NCI-H2227 (cell line): ENCODE measurements at regions not wholly inside any gene's neighbourhood (a gene's known extent, or its start where the extent isn't known, plus 50 kb on each side); places are given as distances from the start of the nearest gene placed in this dataset.
"Not testable (repeated sequence)": the region's sequence is repeated elsewhere in the genome, so short reads cannot be mapped to it uniquely, and the experiment has no call there.

Experiments used
- DNase-seq: peaks from one replicate; lab custom pipeline; 2025; ENCODE audit not compliant: unreplicated experiment; lab: John Stamatoyannopoulos, UW

DNA sequence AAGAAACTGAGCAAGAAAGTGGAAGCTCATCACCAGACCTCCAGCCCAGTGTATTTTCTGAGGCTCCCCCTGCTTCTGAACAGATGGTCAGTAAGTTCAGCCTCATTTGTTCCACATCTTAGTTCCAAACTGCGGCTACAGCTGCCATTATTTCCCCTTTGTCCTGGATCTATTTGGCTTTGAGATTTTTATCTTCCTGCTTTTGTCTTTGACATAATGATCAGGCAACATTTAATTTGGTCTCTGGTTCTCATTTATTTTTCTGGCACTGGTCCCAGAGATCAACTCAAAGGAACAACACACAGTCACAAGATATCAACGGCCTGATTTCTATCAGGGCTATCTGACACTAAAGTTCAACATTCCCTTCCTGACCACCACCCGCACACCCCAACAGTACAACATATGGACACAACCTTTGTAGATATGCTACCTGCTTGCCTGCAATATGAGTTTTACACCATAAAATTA, 137.5 kb downstream of the FAM76B start:
- DNase-seq = no peak

DNA sequence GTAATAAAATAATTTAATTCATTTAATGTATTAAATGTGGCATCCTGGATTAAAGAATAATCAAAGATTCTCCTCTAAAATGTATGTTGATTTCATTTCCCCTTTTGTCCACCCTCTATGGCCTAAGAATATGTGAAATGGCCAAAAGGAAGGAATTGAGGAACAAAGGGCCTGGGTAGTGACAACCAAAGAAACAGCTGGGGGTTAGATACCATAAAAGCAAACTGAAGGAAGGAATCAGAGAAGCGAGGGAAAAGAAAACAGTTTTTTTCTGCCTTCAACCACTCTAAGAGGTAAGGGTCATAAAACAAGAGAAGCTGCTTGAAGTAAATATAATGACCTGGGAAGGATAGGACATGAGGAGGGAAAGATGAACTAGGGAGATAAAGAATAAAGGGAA, 139.3 kb downstream of the FAM76B start:
- no peak for DNase-seq

DNA sequence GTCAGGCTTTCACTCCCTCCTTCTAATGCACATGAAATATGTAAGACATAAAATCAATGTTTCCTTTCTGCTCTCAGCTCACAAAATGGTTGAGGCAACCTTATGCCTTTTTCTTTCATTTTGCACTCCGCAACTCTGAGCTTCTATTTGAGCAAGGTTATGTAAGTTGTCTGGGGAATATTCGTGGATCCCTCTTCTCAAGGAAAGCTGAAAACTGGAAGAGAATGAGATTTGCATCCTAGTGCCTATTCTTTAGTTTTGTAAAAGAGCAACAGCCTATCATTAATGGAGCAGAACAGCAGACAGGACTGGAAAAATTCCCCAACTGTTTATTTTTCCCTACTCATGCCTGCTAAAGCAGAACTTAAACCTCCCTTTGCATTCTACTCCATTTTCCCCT, 141.7 kb downstream of the FAM76B start:
- DNase-seq = no peak

DNA sequence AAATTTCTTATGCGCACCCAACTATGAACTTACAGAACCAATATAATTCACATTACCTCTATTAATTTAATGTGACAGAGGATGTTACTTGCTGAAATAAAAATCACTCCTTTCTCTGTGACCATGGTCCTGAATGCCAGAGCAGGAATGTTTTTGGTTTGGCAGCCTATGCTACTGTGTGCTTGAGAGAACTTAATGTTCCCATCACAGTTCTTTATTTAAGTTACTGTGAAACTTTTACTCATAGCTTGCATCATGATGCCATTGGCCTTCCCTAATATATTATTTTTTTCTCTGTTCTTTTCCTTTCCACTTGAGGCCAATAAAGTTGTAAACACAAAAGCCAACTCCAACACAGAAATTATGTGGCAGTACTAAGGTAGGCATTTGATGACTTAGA, 142.2 kb downstream of the FAM76B start:
- no peak for DNase-seq

DNA sequence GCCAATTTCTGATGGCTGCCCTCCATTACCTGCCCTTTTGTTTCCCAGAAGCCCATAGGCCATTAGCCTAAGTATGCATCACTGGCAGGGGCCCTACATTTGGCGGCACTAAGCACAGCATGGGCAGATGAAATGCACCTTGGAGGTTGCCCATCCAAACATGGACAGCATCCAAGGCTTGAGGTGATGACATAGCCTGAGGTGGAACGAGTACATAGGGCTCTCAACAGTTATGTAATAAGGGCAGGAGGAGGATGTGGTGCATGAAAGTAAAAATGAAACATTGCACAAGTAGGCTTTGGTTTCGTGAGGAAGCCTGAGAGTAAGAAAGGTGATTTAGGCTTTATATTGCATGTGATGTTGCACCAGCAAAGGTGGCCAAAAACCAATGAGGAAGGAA, 148.1 kb downstream of the FAM76B start:
- no peak for DNase-seq

DNA sequence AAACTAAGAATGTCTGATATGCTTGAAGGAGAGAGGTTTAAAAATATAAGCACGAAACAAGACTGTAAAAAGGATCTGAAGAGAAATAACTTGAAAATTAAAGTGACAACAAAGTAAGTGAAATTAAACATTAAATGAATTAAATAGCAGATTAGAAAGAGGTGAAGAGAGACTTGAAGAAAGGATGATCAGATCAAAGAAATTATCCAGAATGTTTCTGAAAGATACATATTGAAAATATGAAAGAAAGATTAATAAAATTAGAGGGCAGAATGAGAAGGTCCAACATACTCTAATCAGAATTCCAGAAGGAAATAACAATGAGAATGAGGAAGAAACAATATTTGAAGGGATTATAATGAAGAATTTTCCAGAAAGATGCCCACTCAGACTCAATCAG, 151.1 kb downstream of the FAM76B start:
- no peak for DNase-seq

DNA sequence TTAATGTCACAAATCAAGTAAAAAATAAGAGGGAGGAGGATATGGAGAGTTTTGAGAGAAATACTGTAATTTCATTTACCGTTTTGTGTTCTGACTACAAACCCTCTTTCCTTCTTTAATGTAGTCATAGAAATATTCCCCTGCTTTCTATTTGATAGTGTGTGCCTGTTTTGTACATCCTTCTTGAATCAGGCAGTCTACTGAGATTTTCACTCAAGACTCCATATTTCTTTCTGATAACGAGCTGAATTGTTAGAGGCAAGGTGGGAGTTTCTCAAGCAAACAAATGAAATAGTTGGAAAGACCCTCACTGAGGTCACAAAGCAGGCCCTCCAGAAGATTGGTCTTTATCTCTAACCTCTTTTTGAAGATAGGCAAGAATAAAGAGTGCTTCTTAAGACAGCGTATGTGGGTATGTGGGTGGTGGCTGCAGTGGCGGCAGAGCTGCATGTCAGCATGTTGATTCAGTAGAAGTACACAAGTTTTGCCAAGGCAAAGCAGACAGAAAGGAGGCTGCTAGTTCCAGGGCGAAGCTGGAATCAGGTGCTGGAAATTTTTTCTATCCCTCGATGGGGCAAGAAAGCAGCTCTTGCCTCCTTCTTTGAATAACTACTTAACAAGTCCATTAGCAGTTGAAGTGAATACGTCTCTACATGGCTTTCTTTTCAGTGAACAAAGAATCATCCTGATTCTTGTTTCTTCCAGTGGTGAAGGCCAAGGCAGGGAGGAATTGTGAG, 164.2 kb downstream of the FAM76B start:
- DNase-seq = no peak

DNA sequence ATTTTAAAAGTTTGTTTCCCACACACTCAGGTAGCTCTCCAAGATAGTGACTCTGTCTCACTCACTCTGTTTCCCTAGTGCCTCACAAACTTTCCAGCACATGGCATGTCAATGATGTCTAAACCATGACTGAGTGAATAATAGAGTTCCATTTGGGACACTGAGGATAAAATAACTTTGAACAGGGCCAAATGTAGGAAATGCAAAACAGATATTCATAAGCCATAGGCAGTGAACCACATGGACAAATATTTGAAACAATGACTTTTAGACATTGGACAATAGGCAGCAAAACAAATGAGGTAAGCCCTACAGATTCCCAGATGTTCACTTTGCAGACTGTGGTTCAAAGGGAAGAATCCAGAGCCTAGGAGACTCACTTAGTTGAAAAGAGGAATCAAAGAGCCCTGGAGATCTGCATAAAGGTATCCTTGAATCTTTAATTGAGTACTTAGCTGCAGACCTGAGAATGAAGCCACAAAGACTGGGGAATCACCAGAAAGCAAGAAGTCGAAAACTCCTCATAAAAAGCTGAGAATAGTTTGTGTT, 173.3 kb downstream of the FAM76B start:
- no peak for DNase-seq

DNA sequence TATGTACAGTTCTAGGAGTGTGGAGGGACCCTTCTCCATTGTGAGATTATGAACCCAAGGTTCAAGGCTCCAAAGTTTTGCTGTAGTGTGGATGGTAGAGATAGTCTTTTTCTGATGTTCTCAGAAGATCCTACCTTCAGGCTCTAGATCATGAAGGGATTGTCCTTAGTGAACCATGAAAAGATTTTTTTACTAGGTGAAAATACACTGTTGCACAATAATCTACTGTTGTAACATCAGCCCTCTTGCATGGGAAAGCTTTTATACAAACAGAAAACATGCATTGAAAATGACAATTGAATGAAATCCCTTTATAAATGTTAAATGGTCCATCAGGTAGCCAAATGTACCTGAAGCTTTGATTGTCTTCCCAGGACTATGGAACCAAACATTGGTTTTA, 177.8 kb downstream of the FAM76B start:
- DNase-seq = no peak

DNA sequence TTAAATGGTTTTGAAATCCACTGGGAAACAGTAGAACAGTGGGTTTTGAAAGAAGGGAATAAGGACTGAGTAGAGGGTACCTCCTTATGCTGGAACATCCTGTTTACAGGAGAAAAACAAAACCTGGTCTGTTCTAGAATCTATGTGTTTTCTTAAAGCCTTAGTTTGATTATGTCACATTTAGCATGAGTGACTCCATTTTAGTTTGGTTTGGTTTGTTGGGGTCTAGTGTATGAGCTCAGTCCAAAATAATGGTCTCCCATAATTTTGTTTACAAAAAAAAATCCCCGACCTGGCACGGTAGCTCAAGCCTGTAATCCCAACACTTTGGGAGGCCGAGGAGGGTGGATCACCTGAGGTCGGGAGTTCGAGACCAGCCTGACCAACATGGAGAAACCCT, 179.4 kb downstream of the FAM76B start:
- DNase-seq = not testable (repeated sequence)

DNA sequence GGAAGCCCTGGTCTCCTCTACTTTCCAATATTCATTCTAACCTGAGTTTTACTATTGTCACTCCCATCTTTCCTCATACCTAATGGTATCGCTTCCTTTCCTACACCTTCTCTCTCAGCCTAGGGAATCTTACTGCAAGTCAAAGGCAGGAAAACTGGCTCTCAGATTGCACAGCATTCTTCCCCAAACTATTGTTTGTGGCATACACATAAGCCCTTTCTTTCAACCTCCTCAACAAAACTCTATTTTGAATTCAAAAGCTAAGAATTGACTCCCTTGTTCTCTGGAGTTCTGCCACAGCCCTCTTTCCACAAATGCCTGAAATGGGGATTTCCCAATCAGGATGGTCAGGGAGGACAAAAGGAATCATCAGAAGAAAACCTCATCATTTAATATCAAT, 181.5 kb downstream of the FAM76B start:
- no peak for DNase-seq

DNA sequence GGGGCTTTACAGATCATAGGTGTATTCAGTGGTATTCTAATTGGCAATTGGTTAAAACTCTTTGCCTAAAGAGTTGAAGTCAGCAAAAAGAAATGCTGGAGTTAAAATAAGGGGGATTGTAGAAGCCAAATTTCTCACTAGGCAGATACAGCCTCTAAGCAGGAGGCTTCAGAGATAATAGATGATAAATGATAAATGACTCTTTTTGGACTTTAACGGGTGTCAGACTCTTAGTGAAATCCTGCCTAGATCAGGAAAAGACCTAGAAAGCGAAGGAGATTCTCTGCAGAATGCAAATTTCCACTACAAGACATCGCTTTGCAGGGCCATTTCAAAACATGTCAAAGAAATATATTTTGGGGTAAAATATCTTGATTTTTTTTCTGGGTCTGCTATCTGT, 182.8 kb downstream of the FAM76B start:
- DNase-seq = no peak

DNA sequence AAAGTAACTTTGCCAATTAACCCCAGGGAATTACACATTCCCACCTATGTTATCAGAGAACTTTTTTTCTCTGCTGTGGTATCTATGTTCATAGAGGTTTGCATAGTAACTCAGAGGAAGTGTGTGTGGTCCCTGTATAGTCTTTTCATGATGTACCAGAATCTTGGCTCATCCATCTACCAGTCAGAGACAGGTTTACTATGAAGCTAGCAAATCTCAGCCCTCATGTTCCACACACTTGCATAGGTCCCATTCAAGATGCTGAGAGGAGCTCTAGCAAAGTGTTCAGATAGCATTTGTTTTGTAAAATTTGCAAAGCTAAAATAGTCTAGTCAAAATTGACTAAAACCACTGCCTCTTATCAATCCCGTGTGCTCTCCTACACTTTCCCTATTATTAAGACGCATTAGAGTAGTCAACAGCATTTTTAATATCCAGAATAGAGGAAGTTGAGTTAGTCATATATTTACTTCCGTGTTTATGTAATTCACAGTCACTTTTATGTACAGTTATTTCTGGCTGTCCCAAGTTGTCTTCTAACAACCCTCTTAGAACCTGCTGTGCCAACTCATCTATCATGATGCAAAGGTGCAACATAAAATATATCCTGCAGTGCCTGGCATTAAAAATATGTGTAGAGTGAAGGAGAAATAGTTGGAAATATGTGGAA, 184.2 kb downstream of the FAM76B start:
- no peak for DNase-seq

DNA sequence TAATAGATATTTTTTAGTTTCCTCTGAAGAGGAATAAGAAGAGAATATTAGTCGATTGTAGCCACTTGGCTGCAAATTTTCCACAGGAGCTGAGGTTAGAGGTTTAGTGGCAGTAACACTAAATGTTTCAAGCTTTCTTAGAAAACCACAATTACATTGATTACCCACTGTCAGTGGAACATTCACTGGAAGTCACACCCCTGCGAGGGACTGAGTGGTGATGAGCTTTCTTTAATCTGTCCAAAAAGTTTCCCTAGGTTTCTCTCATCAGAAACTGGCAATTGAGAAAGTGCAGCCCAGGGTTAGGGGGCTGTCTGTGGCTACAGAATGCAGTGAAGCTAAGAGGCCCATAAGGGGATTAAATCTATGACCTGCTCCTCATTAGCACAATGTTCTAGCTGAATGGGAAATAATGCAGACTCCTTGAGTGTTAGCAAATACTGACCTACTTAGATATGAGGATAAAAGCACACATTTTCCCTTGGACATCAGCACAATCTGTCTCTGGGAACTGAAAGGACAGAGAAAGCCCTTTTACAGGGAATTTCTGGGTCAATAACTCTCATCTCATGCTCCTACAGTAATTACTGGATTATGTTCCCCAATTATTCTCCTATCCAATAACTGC, 189.5 kb downstream of the FAM76B start:
- no peak for DNase-seq

DNA sequence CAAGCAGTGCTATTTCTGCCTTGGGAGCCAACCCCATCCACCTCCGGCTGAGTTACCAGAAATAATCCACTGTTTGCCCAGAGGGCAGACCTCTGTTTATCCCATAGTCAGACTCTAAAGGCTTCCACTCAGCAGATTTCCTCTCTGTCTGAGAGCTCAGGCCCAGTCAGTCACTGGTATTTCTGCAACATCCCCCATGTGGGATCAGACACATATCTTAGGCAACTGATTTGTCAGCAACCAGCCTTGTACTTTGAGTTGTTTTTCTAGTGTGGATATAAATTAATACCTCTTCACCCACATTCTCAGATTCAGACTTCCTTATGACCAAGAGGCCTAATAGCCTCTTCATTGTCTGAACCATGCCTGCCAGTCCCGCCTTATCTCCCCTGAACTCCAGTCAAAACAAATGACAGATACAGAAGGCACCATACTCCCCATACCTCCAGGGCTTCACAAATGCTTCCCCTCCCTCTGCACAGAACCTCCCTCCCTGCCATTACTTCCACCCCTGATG, 193.6 kb downstream of the FAM76B start:
- no peak for DNase-seq

DNA sequence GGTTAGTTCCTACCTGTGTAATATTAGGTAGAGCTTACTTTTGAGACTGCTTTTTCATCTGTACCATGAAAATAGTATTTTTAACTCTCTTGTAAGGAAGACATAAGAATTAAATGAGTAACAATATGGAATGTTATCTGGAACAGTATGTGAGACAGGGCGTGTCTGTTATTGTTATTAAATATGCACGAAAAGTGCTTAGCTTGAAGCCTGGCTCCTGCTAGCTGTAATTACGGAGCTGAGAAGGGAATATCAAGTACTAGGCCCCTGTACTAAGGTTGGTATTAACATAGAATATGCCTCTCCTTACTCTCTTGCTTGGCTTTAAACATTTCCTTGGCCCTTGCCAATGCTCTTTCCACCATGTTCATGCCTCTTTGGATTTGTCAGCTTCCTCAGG, 194.0 kb downstream of the FAM76B start:
- DNase-seq = no peak

DNA sequence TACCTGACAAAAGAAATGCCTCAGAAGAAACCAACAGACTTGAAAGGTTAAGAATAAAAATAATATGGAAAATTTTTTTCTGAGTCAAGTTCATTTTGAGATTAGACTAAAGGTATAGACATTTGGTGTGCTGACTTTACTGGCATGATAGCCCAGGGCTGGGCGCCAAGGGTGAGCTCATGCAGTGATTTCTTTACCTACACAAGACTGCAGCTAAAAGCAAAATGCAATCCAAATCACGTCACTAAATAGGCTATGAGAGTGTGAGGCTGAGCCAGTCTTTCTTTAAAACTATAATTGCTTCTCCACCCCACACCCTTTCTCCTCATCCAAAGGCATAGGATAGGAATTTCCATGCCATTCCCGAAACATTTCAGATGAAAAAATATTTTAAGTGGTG, 196.5 kb downstream of the FAM76B start:
- no peak for DNase-seq

DNA sequence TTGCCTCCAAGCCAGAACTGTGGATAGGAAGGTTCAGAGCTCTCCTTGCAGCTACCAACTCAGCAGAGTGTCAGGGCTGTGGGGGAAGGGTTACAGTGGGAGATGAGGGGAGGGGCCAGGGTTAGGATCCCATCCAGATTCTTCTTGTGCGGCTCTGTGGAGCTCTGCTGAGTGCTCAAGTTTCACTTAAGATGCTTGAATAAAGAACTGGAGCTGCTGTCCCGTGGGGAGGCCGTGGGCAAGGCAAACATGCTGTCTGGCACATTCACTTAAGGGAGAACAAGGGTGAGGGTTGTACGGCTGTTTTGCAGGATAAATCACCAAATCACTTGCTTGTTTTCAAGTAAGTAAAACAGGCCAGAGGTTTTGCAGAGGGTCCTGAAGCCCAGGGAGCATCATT, 197.1 kb downstream of the FAM76B start:
- DNase-seq = no peak

DNA sequence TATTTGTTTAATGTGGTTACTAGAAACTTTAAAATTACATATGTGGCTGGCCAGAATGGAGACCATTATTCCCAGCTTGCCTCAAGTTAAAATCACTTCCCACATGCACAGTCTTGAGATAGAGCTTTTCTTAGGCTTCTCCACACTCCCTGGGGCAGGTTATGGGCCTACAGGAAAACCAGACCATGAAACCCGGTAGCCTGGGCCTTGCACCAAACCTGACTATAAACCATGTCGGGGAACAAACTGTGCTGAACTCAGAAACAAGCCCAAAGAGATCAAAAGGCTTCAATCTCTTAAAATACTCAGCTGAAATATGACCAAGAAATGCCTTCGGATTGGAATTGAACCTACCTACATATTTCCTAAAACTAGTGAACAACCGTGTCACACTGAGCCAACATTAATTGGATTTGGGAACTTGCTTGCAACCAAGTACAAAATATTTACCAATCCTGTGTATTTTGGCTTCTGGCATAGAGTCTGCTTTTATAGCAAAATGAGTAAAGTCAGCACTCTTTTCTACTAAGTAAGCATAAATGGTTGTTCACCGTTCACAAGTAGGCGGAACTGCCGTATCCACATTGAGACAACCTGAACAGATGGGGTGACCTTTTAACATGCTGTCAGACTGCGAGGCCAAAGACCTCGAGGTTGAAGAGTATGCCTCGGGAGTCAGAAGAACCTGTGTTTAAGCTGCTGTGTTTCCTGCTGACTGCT, 199.5 kb downstream of the FAM76B start:
- DNase-seq = no peak

DNA sequence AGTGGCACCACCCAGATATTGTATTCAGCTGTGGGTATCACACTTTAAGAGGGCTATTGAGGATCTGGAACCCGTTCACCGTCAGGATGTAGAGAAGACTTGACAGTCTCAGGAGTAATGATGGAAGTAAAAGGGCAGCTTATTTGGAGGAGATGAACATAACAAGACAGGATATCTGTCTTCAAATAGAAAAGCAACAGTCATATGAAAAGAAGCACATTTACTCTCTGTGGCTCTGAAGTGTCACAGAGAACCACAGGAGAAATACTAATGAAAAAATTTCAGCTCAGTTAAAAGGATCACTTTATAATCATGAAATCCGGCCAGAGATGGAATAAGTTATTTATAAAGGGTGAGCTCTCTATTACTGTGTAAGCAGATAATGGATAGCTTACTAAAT, 200.8 kb downstream of the FAM76B start:
- no peak for DNase-seq

DNA sequence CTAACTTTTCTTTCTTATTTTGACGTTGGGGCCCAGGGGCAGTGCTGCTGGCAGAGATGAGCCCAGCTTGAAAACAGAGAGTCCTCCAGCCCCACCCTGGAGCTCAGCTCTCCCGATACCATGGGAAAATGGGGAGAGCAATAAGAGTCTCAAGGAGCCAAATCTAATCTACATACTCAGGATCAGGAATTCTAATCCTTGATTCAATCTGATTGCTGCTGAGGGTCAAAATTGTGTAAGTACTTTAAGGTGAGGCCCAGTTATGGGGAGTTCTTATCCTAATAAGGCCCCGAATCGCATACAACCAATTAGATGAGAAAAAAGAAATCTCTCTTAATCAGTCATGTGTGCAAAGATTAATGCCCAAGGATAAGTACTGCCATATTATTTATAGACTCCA, 202.9 kb downstream of the FAM76B start:
- no peak for DNase-seq
